CD4-positive, alpha-beta T cell treated with Interleukin-4 for 4 hours (primary cell): ENCODE measurements at regions not wholly inside any gene's neighbourhood (a gene's known extent, or its start where the extent isn't known, plus 50 kb on each side); places are given as distances from the start of the nearest gene placed in this dataset.
"Not testable (repeated sequence)": the region's sequence is repeated elsewhere in the genome, so short reads cannot be mapped to it uniquely, and the experiment has no call there.

Experiments
- DNase-seq: peaks from one replicate; pipeline ENCODE4 v3.0.0-alpha.2; 2020

GRCh38 chr5:12099296-12099695 is 195.1 kb upstream of the CTNND2 start:
- no peak for DNase-seq

GRCh38 chr5:12095808-12096281 is 191.6 kb upstream of the CTNND2 start:
- DNase-seq, result no peak

DNA sequence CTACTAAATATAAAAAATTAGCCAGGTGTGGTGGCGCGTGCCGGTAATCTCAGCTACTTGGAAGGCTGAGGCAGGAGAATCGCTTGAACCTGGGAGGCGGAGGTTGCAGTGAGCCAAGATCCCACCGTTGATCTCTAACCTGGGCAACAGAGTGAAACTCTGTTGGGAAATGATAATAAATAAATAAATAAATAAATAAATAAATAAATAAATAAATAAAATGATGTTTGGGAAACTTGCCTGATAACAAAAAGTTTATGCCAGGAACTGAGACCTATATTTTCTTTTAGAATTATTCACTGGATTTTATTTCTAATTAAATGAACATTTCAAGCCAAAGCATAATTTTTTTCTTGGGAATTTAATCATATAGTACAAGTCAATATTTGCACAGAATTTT is 189.3 kb upstream of the CTNND2 start:
- DNase-seq, result no peak

GRCh38 chr5:12080761-12081160 is 176.5 kb upstream of the CTNND2 start:
- no peak for DNase-seq

DNA sequence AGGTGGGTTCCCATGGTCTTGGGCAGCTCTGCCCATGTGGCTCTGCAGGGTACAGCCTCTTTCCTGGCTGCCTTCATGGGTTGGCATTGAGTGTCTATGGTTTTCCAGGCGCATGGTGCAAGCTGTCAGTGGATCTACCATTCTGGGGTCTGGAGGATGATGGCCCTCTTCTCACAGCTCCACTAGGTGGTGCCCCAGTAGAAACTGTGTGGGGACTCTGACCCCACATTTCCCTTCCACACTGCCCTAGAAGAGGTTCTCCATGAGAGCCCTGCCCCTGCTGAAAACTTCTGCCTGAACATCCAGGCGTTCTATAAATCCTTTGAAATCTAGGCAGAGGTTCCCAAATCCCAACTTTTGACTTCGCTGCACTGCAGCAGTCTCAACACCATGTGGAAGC is 174.0 kb upstream of the CTNND2 start:
- not testable (repeated sequence) for DNase-seq

DNA sequence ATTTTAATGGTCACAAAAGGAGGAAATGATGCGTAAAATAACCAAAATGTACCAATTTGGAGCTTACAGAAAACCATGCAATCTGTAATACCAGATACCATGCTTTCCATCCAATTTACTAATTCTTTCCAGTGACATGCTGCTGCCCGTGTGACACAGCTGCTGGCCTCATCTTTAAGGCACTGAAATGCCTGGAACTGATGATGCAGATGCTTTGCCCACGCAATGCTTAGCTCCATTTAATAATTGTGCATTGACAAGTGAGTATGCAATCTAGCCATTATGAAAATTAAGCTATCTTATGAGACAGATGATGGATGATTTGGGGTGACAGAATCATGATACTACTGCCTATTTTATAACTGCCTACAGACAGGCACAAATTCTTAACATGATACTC is 169.2 kb upstream of the CTNND2 start:
- no peak for DNase-seq

DNA sequence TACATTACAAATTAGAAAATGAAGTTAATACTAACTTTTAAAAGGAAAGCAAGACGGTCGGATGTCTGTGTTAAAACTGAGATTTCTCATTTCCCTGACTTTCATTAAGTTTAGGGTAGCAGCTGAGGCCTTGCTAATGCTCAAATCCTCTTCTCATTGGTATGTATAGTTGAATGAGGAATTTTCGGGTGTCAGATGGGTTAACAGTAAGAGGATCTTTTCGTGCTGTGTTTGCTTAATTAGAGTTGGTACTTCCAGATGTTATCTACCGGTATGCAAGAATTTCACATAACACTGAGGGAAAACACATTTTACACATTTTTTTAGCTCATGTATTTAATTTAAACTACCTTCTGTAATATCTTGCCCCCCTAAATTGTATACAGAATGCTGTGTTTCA is 168.2 kb upstream of the CTNND2 start:
- DNase-seq, result no peak

DNA sequence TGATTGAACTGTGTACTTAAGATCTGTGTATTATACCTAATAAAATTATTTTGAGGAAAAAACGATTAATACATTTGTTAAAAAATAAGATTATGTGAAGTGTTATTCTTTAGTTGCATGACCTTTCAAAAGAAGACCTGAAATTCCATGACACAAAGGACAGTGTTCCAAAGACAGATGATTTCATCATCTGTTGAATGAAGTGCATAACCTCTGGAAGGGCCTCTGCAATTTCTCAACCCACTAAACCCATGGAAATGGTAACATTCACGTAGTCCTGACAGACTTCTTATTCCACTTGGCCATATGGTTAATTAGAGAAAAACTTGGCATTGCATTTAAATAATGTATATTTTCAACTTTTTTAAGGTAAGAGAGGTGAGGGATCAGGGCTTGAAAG is 167.2 kb upstream of the CTNND2 start:
- DNase-seq, result no peak

DNA sequence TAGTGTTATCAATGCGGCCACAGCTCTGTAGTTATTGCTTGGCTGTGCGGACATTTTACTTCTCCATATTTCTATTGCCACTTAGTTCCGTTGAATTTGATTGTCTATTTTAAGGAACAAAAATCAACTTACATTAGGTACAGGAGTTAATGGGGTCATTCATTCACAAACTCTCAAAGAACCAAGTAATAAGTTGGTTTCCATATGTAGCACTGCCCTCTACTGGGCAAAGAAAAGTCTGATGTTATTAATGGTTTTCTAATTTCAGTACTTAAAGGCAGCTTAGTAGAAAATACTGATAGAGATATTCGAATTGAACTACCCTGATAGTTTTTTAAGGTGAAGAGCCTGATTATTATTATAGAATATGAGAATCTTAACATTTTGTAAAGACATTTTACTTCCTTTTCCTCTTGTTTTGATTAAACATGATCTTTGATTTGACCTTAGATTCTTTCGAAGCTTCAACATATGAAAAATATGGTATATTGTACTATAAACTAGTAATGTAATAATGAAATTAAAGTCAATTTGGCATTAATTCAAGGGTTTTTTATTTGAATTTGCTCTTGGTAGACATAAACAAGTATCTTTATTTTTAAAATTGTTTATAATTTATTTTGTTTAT is 119.5 kb upstream of the CTNND2 start:
- peak; percentile 1 for DNase-seq

DNA sequence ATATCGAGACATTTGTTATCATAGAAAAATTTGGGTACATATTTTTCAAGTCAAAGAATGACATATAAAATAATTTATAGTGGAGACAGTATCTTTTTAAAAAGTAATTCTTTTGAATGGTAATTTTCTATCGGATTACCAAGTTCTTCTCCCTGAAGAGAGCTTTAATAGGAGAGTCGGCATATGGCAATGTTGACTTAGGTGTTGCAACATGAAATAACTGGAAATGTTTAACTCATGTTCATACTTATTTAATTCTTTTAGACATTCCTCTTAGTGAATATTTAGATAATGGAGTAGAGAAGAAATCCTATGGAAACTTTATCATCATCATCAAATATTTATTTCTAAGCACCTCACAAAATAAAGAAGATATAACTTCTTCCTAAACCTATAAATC is 118.2 kb upstream of the CTNND2 start:
- no peak for DNase-seq

DNA sequence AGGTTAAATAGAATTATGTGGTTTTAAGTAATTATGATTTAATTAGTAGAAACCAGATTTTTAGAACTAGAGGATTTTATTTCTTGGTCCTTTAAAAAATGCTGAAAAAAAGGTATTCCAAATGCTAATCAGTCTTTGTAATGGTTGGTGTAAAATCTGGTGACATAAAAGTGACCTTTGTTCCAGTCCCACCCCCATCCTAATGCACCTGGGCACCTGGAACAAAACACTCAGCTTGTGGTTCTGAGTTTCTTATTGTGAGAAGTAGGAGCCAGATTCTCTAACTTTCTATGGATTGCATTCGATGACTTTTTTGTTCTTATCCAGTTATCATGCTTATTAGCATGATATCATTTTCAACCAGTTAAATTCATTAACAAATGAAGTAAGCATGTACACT is 115.1 kb upstream of the CTNND2 start:
- no peak for DNase-seq

DNA sequence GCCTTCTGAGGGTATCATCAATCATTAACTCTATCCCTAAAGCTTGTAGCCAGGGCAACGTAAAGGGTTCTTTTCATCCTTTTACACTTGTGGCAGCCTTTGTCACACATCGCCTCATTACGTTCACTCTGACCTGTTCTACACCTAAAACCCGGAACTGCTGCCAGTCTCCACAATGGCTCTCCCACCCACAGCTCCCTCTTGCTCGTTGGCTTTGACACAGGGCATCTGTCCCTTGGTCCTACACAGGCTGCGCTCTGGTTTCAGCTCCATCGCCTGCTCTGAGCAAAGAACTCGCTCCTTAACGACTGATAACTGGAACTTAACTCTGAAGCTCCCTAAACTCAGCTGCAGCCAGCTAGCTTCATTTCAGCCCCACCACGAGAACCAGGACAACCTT is 112.8 kb upstream of the CTNND2 start:
- no peak for DNase-seq

DNA sequence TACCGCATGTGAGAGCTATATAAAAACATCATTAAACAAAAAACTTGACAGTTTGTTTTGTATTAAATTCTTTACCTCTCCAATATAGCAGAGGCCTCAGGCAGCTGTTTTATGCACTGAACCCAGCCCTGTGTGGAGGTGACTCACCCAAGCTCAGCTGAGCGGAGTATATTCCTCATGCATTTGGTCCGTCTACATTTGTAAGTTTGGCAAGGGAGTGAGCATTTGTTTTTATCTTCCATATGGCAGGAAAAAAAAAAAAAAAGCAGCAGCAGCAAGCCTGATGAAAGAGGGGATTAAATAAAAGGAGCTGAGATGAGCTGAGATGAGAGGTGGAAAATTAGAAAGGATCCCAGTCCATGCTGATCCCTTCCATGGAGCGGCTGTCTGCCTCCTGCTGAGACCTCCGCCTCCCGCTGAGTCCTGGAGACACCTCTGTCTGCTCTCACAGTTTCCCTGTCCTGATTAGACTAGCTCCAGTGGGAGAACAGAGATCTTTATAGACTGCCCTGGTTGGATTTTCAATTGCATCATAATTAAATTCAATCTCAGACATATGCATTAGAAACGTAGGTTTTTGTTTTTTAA is 112.0 kb upstream of the CTNND2 start:
- DNase-seq, result no peak

- no peak for DNase-seq
Observed at GRCh38 chr5:12013351-12013750, 109.1 kb upstream of the CTNND2 start.

- no peak for DNase-seq
Observed at GRCh38 chr5:12003680-12004079, 99.4 kb upstream of the CTNND2 start.

DNA sequence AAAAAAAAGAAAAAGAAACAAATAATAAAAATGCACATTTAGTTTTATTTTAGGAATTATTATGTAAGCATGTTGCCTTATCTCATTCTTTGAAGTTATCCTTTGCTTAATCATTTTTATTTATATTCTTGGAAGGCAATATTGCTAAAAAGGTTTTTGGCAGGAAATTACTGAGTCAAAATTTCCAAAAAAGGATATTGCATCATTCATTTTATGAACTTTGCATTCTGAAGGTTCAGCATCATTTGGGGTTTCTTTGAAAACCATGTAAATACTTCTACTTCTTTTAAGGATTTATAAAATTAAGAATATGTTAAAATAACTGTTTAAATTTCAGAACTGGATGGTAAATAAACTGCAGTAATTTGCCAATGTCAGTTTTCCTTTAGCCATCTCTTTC is 94.2 kb upstream of the CTNND2 start:
- no peak for DNase-seq

DNA sequence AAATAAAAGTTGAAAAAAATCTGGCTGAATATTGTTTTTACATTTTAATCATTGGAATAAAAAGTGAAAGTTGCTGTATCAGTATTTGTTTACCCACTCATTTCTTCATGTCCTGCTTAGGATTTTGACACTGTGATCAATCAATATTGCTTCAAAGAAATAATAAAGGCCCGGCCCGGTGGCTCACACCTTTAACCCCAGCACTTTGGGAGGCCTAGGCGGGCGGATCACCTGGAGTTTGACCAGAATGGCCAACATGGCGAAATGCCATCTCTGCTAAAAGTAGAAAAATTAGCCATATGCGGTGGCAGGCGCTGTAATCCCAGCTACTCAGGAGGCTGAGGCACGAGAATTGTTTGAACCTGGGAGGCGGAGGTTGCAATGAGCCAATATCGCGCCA is 93.7 kb upstream of the CTNND2 start:
- DNase-seq, result no peak

- DNase-seq, result no peak
Observed at GRCh38 chr5:11992518-11992917, 88.3 kb upstream of the CTNND2 start.

DNA sequence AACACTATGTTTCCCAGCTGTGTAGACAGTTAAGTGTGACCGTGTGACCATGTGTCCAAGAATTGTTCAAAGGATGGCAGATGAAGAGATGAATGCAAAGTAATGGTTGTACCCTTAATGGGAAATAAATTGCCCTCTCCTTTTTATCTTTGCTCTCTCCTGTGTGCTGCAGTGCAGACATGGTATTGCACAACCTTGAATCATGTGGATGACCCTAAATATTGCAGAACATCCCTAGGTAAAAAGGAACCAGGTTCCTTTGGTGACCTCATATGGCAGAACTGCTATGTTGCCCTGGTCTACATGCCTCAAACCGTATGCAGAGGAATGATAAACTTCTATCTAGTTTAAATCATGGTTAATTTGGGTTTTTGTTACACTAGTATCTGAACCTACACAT is 81.7 kb upstream of the CTNND2 start:
- no peak for DNase-seq

DNA sequence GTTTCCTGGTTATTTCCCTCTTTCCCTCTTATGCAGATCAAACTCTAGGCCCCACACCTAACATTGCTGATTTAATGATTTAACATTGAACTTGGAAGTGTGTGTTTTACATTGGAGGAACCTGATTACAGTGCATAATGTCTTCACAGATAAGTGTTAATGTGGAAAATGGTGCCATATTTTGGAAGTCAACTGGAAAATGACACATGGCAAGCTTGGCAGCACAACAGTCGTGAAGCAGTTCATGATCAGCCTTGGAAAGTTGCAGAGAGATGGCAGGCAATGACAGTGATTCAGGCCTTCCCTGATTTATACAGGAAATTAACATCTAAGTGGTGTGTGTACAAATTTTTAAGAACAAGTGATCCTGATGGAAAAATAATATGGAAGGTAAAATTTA is 80.0 kb upstream of the CTNND2 start:
- DNase-seq, result no peak

- DNase-seq, result no peak
Observed at GRCh38 chr5:11981986-11982385, 77.7 kb upstream of the CTNND2 start.

- no peak for DNase-seq
Observed at GRCh38 chr5:11977904-11978303, 73.7 kb upstream of the CTNND2 start.

- no peak for DNase-seq
Observed at GRCh38 chr5:11973469-11973868, 69.2 kb upstream of the CTNND2 start.

- DNase-seq, result no peak
Observed at GRCh38 chr5:11963227-11963626, 59.0 kb upstream of the CTNND2 start.

DNA sequence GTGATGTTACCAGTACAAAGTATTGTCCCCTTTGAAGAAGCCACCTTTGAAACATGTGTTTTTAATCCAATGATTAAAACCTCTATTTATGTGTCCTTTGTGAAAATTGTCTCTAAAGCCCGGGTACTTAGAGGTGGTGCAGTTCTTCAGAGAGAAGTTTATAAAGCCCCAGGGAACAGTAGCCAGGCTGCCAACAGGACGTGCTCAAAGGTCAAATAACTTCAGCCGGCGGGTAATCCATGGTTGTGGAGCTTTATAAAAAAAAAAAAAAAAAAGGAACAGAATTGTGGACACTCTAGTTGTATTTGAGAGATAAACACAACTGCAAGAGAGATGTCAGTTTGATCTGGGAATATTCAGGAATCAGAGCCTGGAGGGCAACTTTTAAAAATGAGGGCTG is 57.9 kb upstream of the CTNND2 start:
- DNase-seq, result no peak
